ENCODE measurements at regions not wholly inside any gene's neighbourhood (a gene's known extent, or its start where the extent isn't known, plus 50 kb on each side); places are given as distances from the start of the nearest gene placed in this dataset.

GRCh38 chr7:32258265-32258664 lies 188.1 kb upstream of the PDE1C start:
- H3K4me3 ChIP-seq (ENCODE audit: low read depth in 1 of 2, low read length in 1 of 2): no peak overlapping the region
- H3K36me3 ChIP-seq: no peaks in the 10 kb centered on the region
- H3K4me1 ChIP-seq (ENCODE audit: control insufficient read depth in 1 of 2, insufficient read depth in 1 of 2, low read depth in 1 of 2, low read length in 1 of 2): no peaks in the 10 kb centered on the region
- H3K27me3 ChIP-seq: no peaks in the 10 kb centered on the region
- H3K27ac ChIP-seq: no peak overlapping the region
- no peaks in the 10 kb centered on the region for H3K9me3 ChIP-seq
- no peak for TF ChIP-seq CTCF (IDR thresholded peaks at IDR 0.05)

- Histone ChIP-seq H3K4me1 (ENCODE audit: control insufficient read depth in 1 of 2, insufficient read depth in 1 of 2, low read depth in 1 of 2, low read length in 1 of 2) (no peaks in the 10 kb centered on the region), H3K9me3 (no peaks in the 10 kb centered on the region), H3K4me3 (ENCODE audit: low read depth in 1 of 2, low read length in 1 of 2) (no peak overlapping the region), H3K27me3 (no peaks in the 10 kb centered on the region), H3K27ac (no peak overlapping the region), H3K36me3 (no peaks in the 10 kb centered on the region)
- TF ChIP-seq CTCF (IDR thresholded peaks at IDR 0.05): no peak
Measured at GRCh38 chr7:32257621-32258020, 187.4 kb upstream of the PDE1C start.

GRCh38 chr7:32256811-32257210 lies 186.6 kb upstream of the PDE1C start:
- Histone ChIP-seq H3K9me3 (no peaks in the 10 kb centered on the region), H3K27ac (no peak overlapping the region), H3K27me3 (no peaks in the 10 kb centered on the region), H3K4me3 (ENCODE audit: low read depth in 1 of 2, low read length in 1 of 2) (no peak overlapping the region), H3K4me1 (ENCODE audit: control insufficient read depth in 1 of 2, insufficient read depth in 1 of 2, low read depth in 1 of 2, low read length in 1 of 2) (no peaks in the 10 kb centered on the region), H3K36me3 (no peaks in the 10 kb centered on the region)
- no peak for TF ChIP-seq CTCF (IDR thresholded peaks at IDR 0.05)

GRCh38 chr7:32256376-32256775 lies 186.2 kb upstream of the PDE1C start:
- Histone ChIP-seq H3K9me3 (no peaks in the 10 kb centered on the region), H3K27me3 (no peaks in the 10 kb centered on the region)
- no peak for TF ChIP-seq CTCF (IDR thresholded peaks at IDR 0.05)

GRCh38 chr7:32255036-32255435 lies 184.8 kb upstream of the PDE1C start:
- Histone ChIP-seq H3K36me3 (no peaks in the 10 kb centered on the region), H3K27me3 (peaks cover 11% of the 10 kb centered on the region), H3K27ac (no peak overlapping the region), H3K9me3 (no peaks in the 10 kb centered on the region), H3K4me1 (ENCODE audit: control insufficient read depth in 1 of 2, insufficient read depth in 1 of 2, low read depth in 1 of 2, low read length in 1 of 2) (no peaks in the 10 kb centered on the region), H3K4me3 (ENCODE audit: low read depth in 1 of 2, low read length in 1 of 2) (no peak overlapping the region)
- TF ChIP-seq CTCF (IDR thresholded peaks at IDR 0.05): no peak

More at GRCh38 chr7:32256376-32256775, 186.2 kb upstream of the PDE1C start:
- H3K4me3 ChIP-seq (ENCODE audit: low read depth in 1 of 2, low read length in 1 of 2): no peak overlapping the region
- no peaks in the 10 kb centered on the region for H3K4me1 ChIP-seq (ENCODE audit: control insufficient read depth in 1 of 2, insufficient read depth in 1 of 2, low read depth in 1 of 2, low read length in 1 of 2)
- no peaks in the 10 kb centered on the region for H3K36me3 ChIP-seq
- H3K27ac ChIP-seq: no peak overlapping the region

- H3K27ac ChIP-seq: no peak overlapping the region
- peaks cover 13% of the 10 kb centered on the region for H3K27me3 ChIP-seq
- no peak for TF ChIP-seq CTCF (IDR thresholded peaks at IDR 0.05)
Measured at GRCh38 chr7:32253299-32253698, 183.1 kb upstream of the PDE1C start.

More at GRCh38 chr7:32253299-32253698, 183.1 kb upstream of the PDE1C start:
- Histone ChIP-seq H3K4me1 (ENCODE audit: control insufficient read depth in 1 of 2, insufficient read depth in 1 of 2, low read depth in 1 of 2, low read length in 1 of 2) (no peaks in the 10 kb centered on the region), H3K36me3 (no peaks in the 10 kb centered on the region), H3K9me3 (no peaks in the 10 kb centered on the region), H3K4me3 (ENCODE audit: low read depth in 1 of 2, low read length in 1 of 2) (no peak overlapping the region)

Data from neutrophil (primary cell).